ENCODE measurements at regions not wholly inside any gene's neighbourhood (a gene's known extent, or its start where the extent isn't known, plus 50 kb on each side); places are given as distances from the start of the nearest gene placed in this dataset.

- ATAC-seq: no peak
- intact Hi-C loops (cut with DNase I): no loop called here
Observed at GRCh38 chr3:162525771-162526170, 1029.2 kb downstream of the OTOL1 start.

GRCh38 chr3:162534431-162534830 is 1037.8 kb downstream of the OTOL1 start:
- Histone ChIP-seq H3K4me1 (no peaks in the 10 kb centered on the region), H3K36me3 (no peaks in the 10 kb centered on the region), H3K27ac (no peak overlapping the region), H3K4me3 (no peak overlapping the region), H3K9me3 (no peaks in the 10 kb centered on the region), H3K27me3 (no peaks in the 10 kb centered on the region)
- intact Hi-C loops (cut with DNase I): no loop called here
- ATAC-seq (no peak), DNase-seq (no peak)
- TF ChIP-seq CTCF (IDR thresholded peaks at IDR 0.05): no peak

More at GRCh38 chr3:162525771-162526170, 1029.2 kb downstream of the OTOL1 start:
- no peak for DNase-seq
- H3K9me3 ChIP-seq: no peaks in the 10 kb centered on the region
- H3K27ac ChIP-seq: no peak overlapping the region
- H3K4me1 ChIP-seq: no peaks in the 10 kb centered on the region
- H3K27me3 ChIP-seq: no peaks in the 10 kb centered on the region
- no peak for TF ChIP-seq CTCF (IDR thresholded peaks at IDR 0.05)
- no peaks in the 10 kb centered on the region for H3K36me3 ChIP-seq
- H3K4me3 ChIP-seq: no peak overlapping the region

- Histone ChIP-seq H3K9me3 (no peaks in the 10 kb centered on the region), H3K27ac (no peak overlapping the region), H3K4me3 (no peak overlapping the region), H3K27me3 (no peaks in the 10 kb centered on the region), H3K36me3 (no peaks in the 10 kb centered on the region), H3K4me1 (no peaks in the 10 kb centered on the region)
- DNase-seq (no peak), ATAC-seq (no peak)
- intact Hi-C loops (cut with DNase I): no loop called here
- no peak for TF ChIP-seq CTCF (IDR thresholded peaks at IDR 0.05)
Observed at GRCh38 chr3:162538491-162538890, 1041.9 kb downstream of the OTOL1 start.

GRCh38 chr3:162538906-162539305 is 1042.3 kb downstream of the OTOL1 start:
- no peak for TF ChIP-seq CTCF (IDR thresholded peaks at IDR 0.05)
- H3K4me1 ChIP-seq: no peaks in the 10 kb centered on the region
- no peak for ATAC-seq
- intact Hi-C loops (cut with DNase I): no loop called here
- H3K9me3 ChIP-seq: no peaks in the 10 kb centered on the region
- H3K27ac ChIP-seq: no peak overlapping the region
- no peak for DNase-seq
- H3K36me3 ChIP-seq: no peaks in the 10 kb centered on the region
- no peaks in the 10 kb centered on the region for H3K27me3 ChIP-seq
- H3K4me3 ChIP-seq: no peak overlapping the region

- no peaks in the 10 kb centered on the region for H3K27me3 ChIP-seq
- H3K4me3 ChIP-seq: no peak overlapping the region
- H3K36me3 ChIP-seq: no peaks in the 10 kb centered on the region
- H3K4me1 ChIP-seq: no peaks in the 10 kb centered on the region
- ATAC-seq (no peak), DNase-seq (no peak)
- intact Hi-C loops (cut with DNase I): no loop called here
- no peak for TF ChIP-seq CTCF (IDR thresholded peaks at IDR 0.05)
- H3K9me3 ChIP-seq: no peaks in the 10 kb centered on the region
- H3K27ac ChIP-seq: no peak overlapping the region
Observed at GRCh38 chr3:162540421-162540820, 1043.8 kb downstream of the OTOL1 start.

- ATAC-seq: no peak
- Histone ChIP-seq H3K27me3 (no peaks in the 10 kb centered on the region), H3K4me3 (no peak overlapping the region), H3K27ac (no peak overlapping the region), H3K9me3 (no peaks in the 10 kb centered on the region), H3K4me1 (no peaks in the 10 kb centered on the region), H3K36me3 (no peaks in the 10 kb centered on the region)
- intact Hi-C loops (cut with DNase I): no loop called here
- TF ChIP-seq CTCF (IDR thresholded peaks at IDR 0.05): no peak
- no peak for DNase-seq
Observed at GRCh38 chr3:162541923-162542322, 1045.3 kb downstream of the OTOL1 start.

Measured in upper lobe of right lung (tissue), 1 donor.